GM18870 (cell line): ENCODE measurements at regions not wholly inside any gene's neighbourhood (a gene's known extent, or its start where the extent isn't known, plus 50 kb on each side); places are given as distances from the start of the nearest gene placed in this dataset.
A peak's percentile ranks its signal among the peaks of the same experiment; 100 is the strongest.

ENCODE experiments used
- ATAC-seq: cut with Tn5 transposase; IDR thresholded peaks from one replicate; pipeline ENCODE4 v1.9.1; 2021; ENCODE audit warnings: moderate library complexity; ENCODE audit not compliant: unreplicated experiment

- no peak for ATAC-seq
Observed at GRCh38 chr2:235347691-235348090, 146.2 kb upstream of the AGAP1 start.

GRCh38 chr2:235348329-235348728, 145.5 kb upstream of the AGAP1 start:
- ATAC-seq, result no peak

- no peak for ATAC-seq
Observed at GRCh38 chr2:235350234-235350633, 143.6 kb upstream of the AGAP1 start.

- no peak for ATAC-seq
Observed at GRCh38 chr2:235352541-235352940, 141.3 kb upstream of the AGAP1 start.

GRCh38 chr2:235357881-235358280, 136.0 kb upstream of the AGAP1 start:
- ATAC-seq, result no peak

GRCh38 chr2:235358981-235359471, 134.8 kb upstream of the AGAP1 start:
- ATAC-seq, result no peak

GRCh38 chr2:235360446-235360845, 133.4 kb upstream of the AGAP1 start:
- ATAC-seq, result no peak

GRCh38 chr2:235365743-235366142, 128.1 kb upstream of the AGAP1 start:
- ATAC-seq, result no peak

- ATAC-seq, result no peak
Observed at GRCh38 chr2:235366390-235366789, 127.5 kb upstream of the AGAP1 start.

- no peak for ATAC-seq
Observed at GRCh38 chr2:235366807-235367206, 127.0 kb upstream of the AGAP1 start.

GRCh38 chr2:235371018-235371417, 122.8 kb upstream of the AGAP1 start:
- no peak for ATAC-seq

- no peak for ATAC-seq
Observed at GRCh38 chr2:235373171-235373570, 120.7 kb upstream of the AGAP1 start.

GRCh38 chr2:235377176-235377575, 116.7 kb upstream of the AGAP1 start:
- ATAC-seq, result no peak

GRCh38 chr2:235378246-235378645, 115.6 kb upstream of the AGAP1 start:
- no peak for ATAC-seq

- no peak for ATAC-seq
Observed at GRCh38 chr2:235378944-235379343, 114.9 kb upstream of the AGAP1 start.

GRCh38 chr2:235381261-235381912, 112.5 kb upstream of the AGAP1 start:
- ATAC-seq, result no peak

GRCh38 chr2:235382179-235382578, 111.7 kb upstream of the AGAP1 start:
- no peak for ATAC-seq

GRCh38 chr2:235382601-235383000, 111.2 kb upstream of the AGAP1 start:
- no peak for ATAC-seq

- ATAC-seq, result no peak
Observed at GRCh38 chr2:235383272-235383843, 110.5 kb upstream of the AGAP1 start.

- ATAC-seq, result no peak
Observed at GRCh38 chr2:235384624-235385023, 109.2 kb upstream of the AGAP1 start.

GRCh38 chr2:235389626-235390025, 104.2 kb upstream of the AGAP1 start:
- ATAC-seq, result no peak

- peak; percentile 80 for ATAC-seq
Observed at GRCh38 chr2:235390108-235390815, 103.6 kb upstream of the AGAP1 start.
